ENCODE measurements at regions not wholly inside any gene's neighbourhood (a gene's known extent, or its start where the extent isn't known, plus 50 kb on each side); places are given as distances from the start of the nearest gene placed in this dataset.

DNA sequence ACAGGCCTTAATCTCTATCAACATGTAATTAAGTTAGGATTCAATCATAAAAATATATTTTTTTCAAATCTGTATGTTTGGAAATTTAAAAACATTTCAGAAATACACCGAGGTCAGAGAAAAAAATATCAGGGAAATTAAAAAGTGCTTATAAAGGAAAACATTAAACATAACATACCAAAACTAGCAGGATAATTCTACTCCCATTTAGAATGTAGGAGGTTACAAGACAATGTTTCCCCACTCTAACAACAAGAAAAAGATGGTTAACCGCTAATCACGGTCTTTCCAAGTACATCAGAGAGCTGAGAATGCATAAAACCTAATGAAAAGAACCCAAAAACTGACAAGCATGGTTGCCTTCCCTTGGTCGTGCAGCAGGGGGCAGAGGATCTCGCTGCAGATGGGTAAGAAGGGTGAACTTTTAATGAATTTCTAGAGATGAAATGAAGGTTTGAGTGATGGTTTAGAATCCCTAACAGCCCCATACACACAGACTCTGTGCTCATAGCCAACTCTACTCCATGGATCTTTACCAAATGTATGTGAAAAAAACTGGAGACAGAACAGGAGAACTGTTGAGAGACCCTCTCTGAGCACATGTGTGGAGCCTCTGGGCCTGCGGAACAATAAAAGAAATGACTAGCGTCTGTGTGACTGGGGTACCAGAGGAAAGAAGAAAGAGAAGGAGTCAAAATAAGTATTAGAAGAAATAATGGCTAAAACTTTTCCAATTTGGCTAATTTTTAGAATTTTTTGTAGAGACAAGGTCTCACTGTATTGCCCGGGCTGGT lies 51.3 kb upstream of the LSM14A start:
- DNase-seq: peak; percentile 56
